Parathyroid adenoma (tissue), 2 donors: ENCODE measurements at regions not wholly inside any gene's neighbourhood (a gene's known extent, or its start where the extent isn't known, plus 50 kb on each side); places are given as distances from the start of the nearest gene placed in this dataset.

ENCODE experiments used
- H2AFZ ChIP-seq: fragments of 300-600 bp; sonication (generic); one replicate; pipeline ENCODE4 v1.7.0; 2017; ENCODE audit warnings: antibody characterized with exemption, mild to moderate bottlenecking
- H3K27ac ChIP-seq: fragments of 300-600 bp; sonication (generic); one replicate; pipeline ENCODE4 v1.7.0; 2017
- H3K27me3 ChIP-seq: fragments of 300-600 bp; sonication (generic); one replicate; pipeline ENCODE4 v1.7.0; 2017; ENCODE audit warnings: low read length; ENCODE audit not compliant: control insufficient read depth, insufficient read depth
- H3K36me3 ChIP-seq: fragments of 300-600 bp; sonication (generic); one replicate; pipeline ENCODE4 v1.7.0; 2017; ENCODE audit warnings: low read length; ENCODE audit not compliant: control insufficient read depth, insufficient read depth
- H3K4me1 ChIP-seq: fragments of 300-600 bp; sonication (generic); one replicate; pipeline ENCODE4 v1.7.0; 2017; ENCODE audit warnings: control low read depth
- H3K4me2 ChIP-seq: fragments of 300-600 bp; sonication (generic); one replicate; pipeline ENCODE4 v1.7.0; 2017; ENCODE audit warnings: low read length
- H3K4me3 ChIP-seq: fragments of 300-600 bp; sonication (generic); one replicate; pipeline ENCODE4 v1.7.0; 2017; ENCODE audit warnings: low read depth, low read length
- H3K79me2 ChIP-seq: fragments of 300-600 bp; sonication (generic); one replicate; pipeline ENCODE4 v1.7.0; 2017; ENCODE audit warnings: control low read depth
- H3K9ac ChIP-seq: fragments of 300-600 bp; sonication (generic); one replicate; pipeline ENCODE4 v1.7.0; 2017; ENCODE audit warnings: mild to moderate bottlenecking
- H3K9me3 ChIP-seq: fragments of 300-600 bp; sonication (generic); one replicate; pipeline ENCODE4 v1.7.0; 2017; ENCODE audit warnings: low read length; ENCODE audit not compliant: control insufficient read depth
- TF ChIP-seq, protein P1 (sequence below): fragments of 300-600 bp; sonication (generic); IDR thresholded peaks from one replicate; pipeline ENCODE4 v1.7.0; 2017; ENCODE audit warnings: antibody characterized with exemption, mild to moderate bottlenecking
- donor health status: primary hyperparathyroidism.

DNA sequence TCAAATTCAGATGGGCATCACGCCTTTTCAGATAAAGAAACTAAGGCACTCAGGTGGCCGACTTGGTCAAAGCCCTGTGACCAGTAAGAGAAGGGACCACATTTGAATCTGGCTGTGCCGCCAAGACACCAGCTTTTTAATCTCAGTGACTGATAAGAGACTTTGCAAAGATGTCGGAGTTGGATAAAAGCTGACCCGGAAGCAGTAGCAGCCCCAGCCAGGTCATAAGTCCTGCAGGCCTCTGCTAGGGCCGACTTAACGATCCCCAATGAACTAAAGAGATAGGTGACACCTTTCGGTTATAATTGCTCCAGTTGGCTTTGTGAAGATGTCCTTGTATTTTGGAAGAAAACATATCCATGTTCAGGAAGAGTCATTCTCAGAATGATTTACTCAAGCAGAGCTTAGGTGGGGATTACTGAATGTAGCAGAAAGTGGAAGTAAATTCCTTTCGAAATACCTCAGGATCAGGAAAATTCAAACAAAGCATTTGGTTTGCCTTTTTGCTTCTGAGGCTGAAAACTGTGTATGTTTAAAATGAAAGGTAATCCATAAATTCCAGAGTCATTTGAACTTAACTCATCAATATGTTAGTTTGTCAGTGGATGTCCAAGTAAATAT lies 164.2 kb upstream of the PITRM1 start:
- Histone ChIP-seq H3K4me2 (no peak overlapping the region), H3K27ac (no peak overlapping the region), H3K79me2 (no peaks in the 10 kb centered on the region), H3K4me3 (no peak overlapping the region), H3K4me1 (no peaks in the 10 kb centered on the region), H3K9ac (no peak overlapping the region), H3K9me3 (no peaks in the 10 kb centered on the region), H3K27me3 (no peaks in the 10 kb centered on the region), H3K36me3 (no peaks in the 10 kb centered on the region), H2AFZ (no peak overlapping the region)
- TF ChIP-seq, protein P1, sequence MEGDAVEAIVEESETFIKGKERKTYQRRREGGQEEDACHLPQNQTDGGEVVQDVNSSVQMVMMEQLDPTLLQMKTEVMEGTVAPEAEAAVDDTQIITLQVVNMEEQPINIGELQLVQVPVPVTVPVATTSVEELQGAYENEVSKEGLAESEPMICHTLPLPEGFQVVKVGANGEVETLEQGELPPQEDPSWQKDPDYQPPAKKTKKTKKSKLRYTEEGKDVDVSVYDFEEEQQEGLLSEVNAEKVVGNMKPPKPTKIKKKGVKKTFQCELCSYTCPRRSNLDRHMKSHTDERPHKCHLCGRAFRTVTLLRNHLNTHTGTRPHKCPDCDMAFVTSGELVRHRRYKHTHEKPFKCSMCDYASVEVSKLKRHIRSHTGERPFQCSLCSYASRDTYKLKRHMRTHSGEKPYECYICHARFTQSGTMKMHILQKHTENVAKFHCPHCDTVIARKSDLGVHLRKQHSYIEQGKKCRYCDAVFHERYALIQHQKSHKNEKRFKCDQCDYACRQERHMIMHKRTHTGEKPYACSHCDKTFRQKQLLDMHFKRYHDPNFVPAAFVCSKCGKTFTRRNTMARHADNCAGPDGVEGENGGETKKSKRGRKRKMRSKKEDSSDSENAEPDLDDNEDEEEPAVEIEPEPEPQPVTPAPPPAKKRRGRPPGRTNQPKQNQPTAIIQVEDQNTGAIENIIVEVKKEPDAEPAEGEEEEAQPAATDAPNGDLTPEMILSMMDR = no peak

DNA sequence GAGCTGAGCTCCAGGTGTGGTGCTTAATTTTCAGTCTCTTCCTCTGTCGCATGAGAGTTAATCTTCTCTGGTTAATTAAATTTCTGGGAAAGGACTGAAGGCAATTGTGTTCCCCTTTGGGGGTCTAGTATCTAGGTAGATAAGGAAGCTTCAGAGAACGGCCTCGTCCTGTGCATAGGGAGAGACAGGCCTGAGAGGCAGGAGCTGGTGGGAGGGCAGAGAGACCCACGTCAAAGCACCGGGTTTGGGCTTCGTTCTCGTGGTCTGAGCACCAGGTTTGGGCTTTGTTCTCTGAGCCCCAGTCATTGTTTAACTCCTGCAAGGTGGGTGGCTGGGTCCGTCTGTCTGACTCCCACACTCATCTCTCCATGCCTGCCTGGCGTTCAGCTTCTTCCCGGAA lies 160.8 kb upstream of the PITRM1 start:
- no peak overlapping the region for H3K4me2 ChIP-seq
- H3K9ac ChIP-seq = no peak overlapping the region
- no peaks in the 10 kb centered on the region for H3K27me3 ChIP-seq
- H3K9me3 ChIP-seq = no peaks in the 10 kb centered on the region
- H3K79me2 ChIP-seq = no peaks in the 10 kb centered on the region
- no peaks in the 10 kb centered on the region for H3K36me3 ChIP-seq
- H3K27ac ChIP-seq = no peak overlapping the region
- H3K4me1 ChIP-seq = no peaks in the 10 kb centered on the region
- H2AFZ ChIP-seq = no peak overlapping the region
- TF ChIP-seq, protein P1 = no peak
- no peak overlapping the region for H3K4me3 ChIP-seq

DNA sequence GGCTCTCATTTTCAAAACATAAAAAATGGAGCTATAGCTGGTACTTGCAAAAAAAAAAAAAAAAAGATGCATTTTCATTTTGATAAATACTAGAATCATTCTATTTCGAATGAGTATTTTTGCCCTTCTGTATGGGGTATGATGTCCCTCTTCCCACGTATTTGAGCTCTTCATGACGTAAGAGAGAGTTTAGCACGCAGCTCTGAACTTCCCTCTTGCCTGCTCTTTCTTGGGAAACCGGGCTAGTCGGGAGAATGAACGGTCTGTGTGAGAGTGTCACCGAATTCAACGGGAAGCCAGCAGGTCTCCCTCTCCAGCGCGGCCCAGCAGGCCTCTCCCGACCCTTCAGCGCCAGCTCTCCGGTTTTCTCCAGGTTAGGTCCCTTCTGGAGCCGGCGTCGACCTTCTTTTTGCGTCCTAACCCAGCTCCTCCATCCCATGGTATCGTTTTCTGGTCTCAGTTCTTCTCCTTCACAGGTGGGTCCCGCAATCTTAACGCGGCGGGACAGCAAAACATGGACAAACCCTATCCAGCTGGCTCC lies 159.2 kb upstream of the PITRM1 start:
- no peaks in the 10 kb centered on the region for H3K36me3 ChIP-seq

DNA sequence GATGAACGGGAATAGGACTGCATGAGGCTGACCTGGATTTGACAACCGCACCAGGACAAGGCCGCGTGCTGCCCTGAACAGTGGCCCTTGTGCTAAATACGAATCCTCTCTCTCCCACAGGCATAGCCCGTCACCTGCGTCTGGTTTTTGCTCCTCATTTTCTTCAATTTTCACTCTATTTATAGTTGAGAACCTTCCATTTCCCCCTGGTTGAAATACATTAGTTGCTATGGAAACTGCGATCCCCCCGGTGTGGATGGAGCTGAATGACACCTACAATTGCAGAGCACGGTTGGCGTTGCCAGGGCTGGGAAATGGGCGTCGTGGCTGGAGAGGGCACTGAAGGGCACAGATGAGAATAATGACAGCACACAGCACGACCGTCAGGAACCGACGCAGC lies 158.6 kb upstream of the PITRM1 start:
- Histone ChIP-seq H3K36me3 (no peaks in the 10 kb centered on the region), H3K9ac (no peak overlapping the region), H3K4me2 (no peak overlapping the region), H3K9me3 (no peaks in the 10 kb centered on the region), H2AFZ (no peak overlapping the region), H3K27ac (no peak overlapping the region), H3K27me3 (no peaks in the 10 kb centered on the region), H3K4me3 (no peak overlapping the region), H3K4me1 (no peaks in the 10 kb centered on the region), H3K79me2 (no peaks in the 10 kb centered on the region)
- TF ChIP-seq, protein P1 = no peak

More for the DNA sequence above, 159.2 kb upstream of the PITRM1 start:
- no peak overlapping the region for H3K4me2 ChIP-seq
- no peak overlapping the region for H3K27ac ChIP-seq
- TF ChIP-seq, protein P1 = no peak
- H2AFZ ChIP-seq = no peak overlapping the region
- H3K4me1 ChIP-seq = no peaks in the 10 kb centered on the region
- no peak overlapping the region for H3K4me3 ChIP-seq
- no peaks in the 10 kb centered on the region for H3K27me3 ChIP-seq
- no peaks in the 10 kb centered on the region for H3K9me3 ChIP-seq
- H3K9ac ChIP-seq = no peak overlapping the region
- no peaks in the 10 kb centered on the region for H3K79me2 ChIP-seq

DNA sequence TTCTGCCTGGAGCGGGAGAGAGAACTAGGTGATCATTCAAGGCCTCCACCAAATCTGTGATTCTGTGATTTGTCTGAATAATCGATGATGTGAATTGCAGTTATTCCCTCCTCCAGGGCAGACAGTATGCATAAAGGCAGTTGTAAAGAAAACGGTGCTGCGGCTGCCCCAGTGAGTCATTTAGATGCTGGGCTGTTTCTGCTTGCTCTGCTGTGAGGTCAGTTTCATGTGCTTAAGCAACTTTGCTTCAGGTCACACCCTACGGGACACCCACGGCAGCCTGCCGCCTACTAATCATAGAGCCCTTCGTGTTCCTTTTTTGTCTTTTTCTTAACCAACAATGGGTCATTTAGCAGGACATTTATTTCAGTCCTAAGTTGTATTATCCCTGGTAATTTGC lies 158.1 kb upstream of the PITRM1 start:
- no peaks in the 10 kb centered on the region for H3K9me3 ChIP-seq
- TF ChIP-seq, protein P1 = no peak

More for the DNA sequence above, 158.1 kb upstream of the PITRM1 start:
- Histone ChIP-seq H2AFZ (no peak overlapping the region), H3K9ac (no peak overlapping the region), H3K36me3 (no peaks in the 10 kb centered on the region), H3K27ac (no peak overlapping the region), H3K79me2 (no peaks in the 10 kb centered on the region), H3K27me3 (no peaks in the 10 kb centered on the region), H3K4me1 (no peaks in the 10 kb centered on the region), H3K4me3 (no peak overlapping the region), H3K4me2 (no peak overlapping the region)
